GM12891 (cell line): ENCODE measurements at regions not wholly inside any gene's neighbourhood (a gene's known extent, or its start where the extent isn't known, plus 50 kb on each side); places are given as distances from the start of the nearest gene placed in this dataset.

Experiments
- DNase-seq: peaks from one replicate; pipeline ENCODE4 v3.0.0; 2011; ENCODE audit warnings: low spot score; ENCODE audit not compliant: insufficient read length
- FAIRE-seq: peaks from 2 replicates; lab custom pipeline; 2011; peaks lifted over from hg19 to GRCh38; lab: Jason Lieb, UNC
- PAX5 ChIP-seq: IDR thresholded peaks from 2 replicates; pipeline ENCODE4 v1.6.1; 2011; ENCODE audit warnings: low read length, moderate library complexity, mild to moderate bottlenecking; ENCODE audit not compliant: insufficient read depth, severe bottlenecking
- POLR2A ChIP-seq: IDR thresholded peaks from 2 replicates; pipeline ENCODE4 v1.6.1; 2011; ENCODE audit warnings: low read depth, low read length, control low read depth
- POLR2AphosphoS5 ChIP-seq: IDR thresholded peaks from 2 replicates; pipeline ENCODE4 v1.6.1; 2011; ENCODE audit warnings: low read depth, low read length, control low read depth
- POU2F2 ChIP-seq: IDR thresholded peaks from 2 replicates; pipeline ENCODE4 v1.6.1; 2011; ENCODE audit warnings: low read depth, mild to moderate bottlenecking, control low read depth, low read length, moderate library complexity
- SPI1 ChIP-seq: IDR thresholded peaks from 2 replicates; pipeline ENCODE4 v1.6.1; 2011; ENCODE audit warnings: low read depth, low read length, control low read depth
- TAF1 ChIP-seq: IDR thresholded peaks from 2 replicates; pipeline ENCODE4 v1.6.1; 2011; ENCODE audit warnings: low read depth, low read length, control low read depth

- DNase-seq (no peak), FAIRE-seq (no peak)
Measured at GRCh38 chr12:107435520-107435919, 250.1 kb upstream of the PWP1 start.

GRCh38 chr12:107436376-107436775 is 249.2 kb upstream of the PWP1 start:
- no peak for FAIRE-seq
- DNase-seq, result no peak
- TF ChIP-seq PAX5 (no peak), POU2F2 (no peak), SPI1 (no peak), POLR2AphosphoS5 (no peak), TAF1 (no peak), POLR2A (no peak)

More at GRCh38 chr12:107435520-107435919, 250.1 kb upstream of the PWP1 start:
- TF ChIP-seq POU2F2 (no peak), POLR2A (no peak), PAX5 (no peak), TAF1 (no peak), POLR2AphosphoS5 (no peak), SPI1 (no peak)

DNA sequence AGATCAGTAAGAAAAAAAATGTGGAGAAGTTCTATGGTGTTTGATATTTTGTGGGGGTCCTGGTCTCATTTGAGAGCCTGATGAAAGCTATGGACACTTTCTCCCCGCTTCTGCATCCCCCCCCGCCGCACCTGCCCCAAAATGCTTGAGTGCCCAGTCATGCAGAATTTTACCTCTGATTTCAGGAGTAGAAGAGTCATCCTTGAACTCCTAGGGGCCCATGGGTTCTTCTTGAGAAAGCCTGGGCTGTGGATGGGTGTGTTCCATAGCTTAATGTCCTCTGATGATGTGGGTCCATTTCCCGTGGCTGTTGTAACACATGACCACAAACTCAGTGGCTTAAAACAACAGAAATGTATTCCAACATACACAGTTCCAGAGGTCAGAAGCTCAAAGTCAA is 248.8 kb upstream of the PWP1 start:
- DNase-seq (no peak), FAIRE-seq (no peak)
- TF ChIP-seq POLR2AphosphoS5 (no peak), SPI1 (no peak), PAX5 (no peak), TAF1 (no peak), POLR2A (no peak), POU2F2 (no peak)

DNA sequence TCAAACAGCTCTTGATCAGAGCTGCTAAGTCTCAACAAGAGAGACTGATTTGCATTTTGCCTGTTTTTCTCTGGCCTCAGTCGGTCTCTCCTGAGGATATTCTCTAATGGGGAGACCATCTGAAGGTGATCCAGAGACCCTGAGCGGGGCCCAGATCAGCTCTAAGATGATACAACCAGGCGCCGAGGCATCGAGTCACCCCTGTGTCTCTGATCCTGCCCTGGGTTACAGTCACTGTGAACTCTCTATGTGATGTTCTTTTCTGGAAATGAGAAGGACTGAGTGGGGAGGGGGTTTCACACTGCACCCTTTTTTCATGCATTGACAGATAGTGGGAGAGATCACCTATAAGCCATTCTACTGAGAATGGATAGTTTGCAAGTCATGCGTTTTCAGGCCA is 247.6 kb upstream of the PWP1 start:
- DNase-seq (no peak), FAIRE-seq (no peak)
- TF ChIP-seq PAX5 (no peak), TAF1 (no peak), SPI1 (no peak), POLR2A (no peak), POLR2AphosphoS5 (no peak), POU2F2 (no peak)

DNA sequence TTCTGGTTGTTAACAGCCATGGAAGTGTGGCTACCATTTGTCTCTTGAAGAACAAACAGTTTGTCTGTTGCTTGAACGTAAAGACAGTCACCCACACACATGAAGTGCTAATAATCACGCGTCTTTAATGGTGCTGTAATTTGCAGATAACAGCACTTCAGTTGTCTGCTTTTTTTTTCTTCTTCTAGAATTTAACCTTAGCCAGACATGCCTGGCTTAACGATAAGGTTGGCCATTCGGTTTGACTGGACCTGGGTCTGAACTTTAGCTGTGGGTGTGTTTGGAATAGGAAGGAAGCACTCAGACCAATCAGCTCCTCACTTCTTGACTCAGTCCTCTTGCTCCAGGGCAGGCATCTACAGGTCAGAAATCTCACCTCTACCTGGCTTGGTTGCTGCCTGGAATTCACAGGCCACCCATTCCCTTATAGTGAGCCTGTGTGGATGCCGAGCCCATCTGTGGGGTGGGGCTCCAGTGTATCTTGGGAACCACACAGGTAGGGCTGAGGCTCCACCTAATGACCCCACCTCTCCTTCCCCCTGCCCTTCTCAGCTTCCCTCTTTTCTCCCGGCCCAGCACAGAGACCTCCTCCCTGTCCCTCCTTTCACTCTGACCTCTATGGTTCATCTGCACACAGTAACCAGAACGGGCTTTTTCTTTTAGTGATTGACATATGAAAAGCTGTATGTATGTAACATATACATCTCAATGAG is 246.4 kb upstream of the PWP1 start:
- TF ChIP-seq SPI1 (no peak), PAX5 (no peak), POU2F2 (no peak), POLR2A (no peak), POLR2AphosphoS5 (no peak), TAF1 (no peak)
- FAIRE-seq, result no peak
- DNase-seq, result no peak

GRCh38 chr12:107440606-107441005 is 245.0 kb upstream of the PWP1 start:
- TF ChIP-seq POU2F2, result no peak
- no peak for TF ChIP-seq SPI1
- no peak for TF ChIP-seq TAF1
- TF ChIP-seq PAX5, result no peak
- no peak for TF ChIP-seq POLR2A
- TF ChIP-seq POLR2AphosphoS5, result no peak
- FAIRE-seq, result no peak
- DNase-seq, result no peak

- TF ChIP-seq POLR2A, result no peak
- no peak for TF ChIP-seq SPI1
- TF ChIP-seq POLR2AphosphoS5, result no peak
- TF ChIP-seq PAX5, result no peak
- no peak for TF ChIP-seq TAF1
- TF ChIP-seq POU2F2, result no peak
- FAIRE-seq (no peak), DNase-seq (no peak)
Measured at GRCh38 chr12:107441665-107442300, 243.8 kb upstream of the PWP1 start.

- FAIRE-seq (no peak), DNase-seq (no peak)
- TF ChIP-seq SPI1 (no peak), POLR2AphosphoS5 (no peak), POLR2A (no peak)
Measured at GRCh38 chr12:107442326-107442987, 243.1 kb upstream of the PWP1 start.

DNA sequence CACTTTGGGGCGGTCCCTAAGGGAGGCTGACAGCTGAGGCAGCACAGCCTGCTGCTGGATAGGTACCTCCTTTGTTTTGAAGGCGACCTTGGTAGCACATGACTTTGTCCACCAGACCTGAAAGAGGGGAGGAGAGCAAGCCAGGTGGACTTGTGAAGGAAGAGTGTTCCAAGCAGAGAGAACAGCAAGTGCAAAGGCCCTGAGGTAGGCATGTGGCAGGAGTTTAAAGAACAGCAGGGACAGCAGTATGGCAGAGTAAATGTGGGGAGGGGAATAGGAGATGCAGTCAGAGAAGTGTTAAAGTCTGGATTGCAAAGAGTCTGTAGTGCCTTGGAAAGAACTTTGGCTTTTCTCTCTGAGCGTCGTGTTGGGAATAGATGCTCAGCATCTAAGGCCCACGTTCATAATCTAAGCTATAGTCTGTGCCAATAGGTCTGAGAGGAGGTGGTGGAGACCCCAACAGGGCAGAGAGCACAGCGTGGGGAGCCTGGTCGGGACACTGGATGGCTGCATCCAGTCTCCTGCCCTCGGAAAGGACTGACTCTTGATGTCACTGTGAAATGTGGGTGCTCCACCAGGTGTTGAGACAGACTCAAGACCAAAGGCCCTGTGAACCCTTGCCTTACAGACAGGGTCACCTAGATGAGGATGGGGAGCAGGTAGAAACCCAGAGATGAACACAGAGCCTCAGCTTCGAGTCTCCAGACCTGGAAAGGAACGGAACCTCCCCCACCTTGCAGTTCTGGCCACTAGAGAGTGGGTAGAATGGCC is 242.1 kb upstream of the PWP1 start:
- TF ChIP-seq SPI1 (no peak), POU2F2 (no peak), POLR2A (no peak), POLR2AphosphoS5 (no peak), TAF1 (no peak), PAX5 (no peak)
- FAIRE-seq (no peak), DNase-seq (no peak)

GRCh38 chr12:107444771-107445170 is 240.8 kb upstream of the PWP1 start:
- FAIRE-seq (no peak), DNase-seq (no peak)
- no peak for TF ChIP-seq SPI1
- TF ChIP-seq TAF1, result no peak
- TF ChIP-seq POLR2AphosphoS5, result no peak
- no peak for TF ChIP-seq PAX5
- no peak for TF ChIP-seq POLR2A
- no peak for TF ChIP-seq POU2F2

- DNase-seq (no peak), FAIRE-seq (no peak)
- no peak for TF ChIP-seq POLR2A
- no peak for TF ChIP-seq POU2F2
- no peak for TF ChIP-seq POLR2AphosphoS5
- no peak for TF ChIP-seq TAF1
- TF ChIP-seq SPI1, result no peak
- TF ChIP-seq PAX5, result no peak
Measured at GRCh38 chr12:107446476-107446875, 239.1 kb upstream of the PWP1 start.
